ENCODE measurements at regions not wholly inside any gene's neighbourhood (a gene's known extent, or its start where the extent isn't known, plus 50 kb on each side); places are given as distances from the start of the nearest gene placed in this dataset.

- TF ChIP-seq, protein P1, sequence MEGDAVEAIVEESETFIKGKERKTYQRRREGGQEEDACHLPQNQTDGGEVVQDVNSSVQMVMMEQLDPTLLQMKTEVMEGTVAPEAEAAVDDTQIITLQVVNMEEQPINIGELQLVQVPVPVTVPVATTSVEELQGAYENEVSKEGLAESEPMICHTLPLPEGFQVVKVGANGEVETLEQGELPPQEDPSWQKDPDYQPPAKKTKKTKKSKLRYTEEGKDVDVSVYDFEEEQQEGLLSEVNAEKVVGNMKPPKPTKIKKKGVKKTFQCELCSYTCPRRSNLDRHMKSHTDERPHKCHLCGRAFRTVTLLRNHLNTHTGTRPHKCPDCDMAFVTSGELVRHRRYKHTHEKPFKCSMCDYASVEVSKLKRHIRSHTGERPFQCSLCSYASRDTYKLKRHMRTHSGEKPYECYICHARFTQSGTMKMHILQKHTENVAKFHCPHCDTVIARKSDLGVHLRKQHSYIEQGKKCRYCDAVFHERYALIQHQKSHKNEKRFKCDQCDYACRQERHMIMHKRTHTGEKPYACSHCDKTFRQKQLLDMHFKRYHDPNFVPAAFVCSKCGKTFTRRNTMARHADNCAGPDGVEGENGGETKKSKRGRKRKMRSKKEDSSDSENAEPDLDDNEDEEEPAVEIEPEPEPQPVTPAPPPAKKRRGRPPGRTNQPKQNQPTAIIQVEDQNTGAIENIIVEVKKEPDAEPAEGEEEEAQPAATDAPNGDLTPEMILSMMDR (IDR thresholded peaks at IDR 0.05) = no peak
- no peak for TF ChIP-seq POLR2A (IDR thresholded peaks at IDR 0.05)
Measured at GRCh38 chr5:43994352-43994708, 391.4 kb downstream of the NNT start.

All from Peyer's patch (tissue), 4 donors.